Heart left ventricle (tissue), 16 donors: ENCODE measurements at regions not wholly inside any gene's neighbourhood (a gene's known extent, or its start where the extent isn't known, plus 50 kb on each side); places are given as distances from the start of the nearest gene placed in this dataset.

Source experiments
- ATAC-seq, 4 donors: fragments of 200-7000 bp; cut with Tn5 transposase; one replicate each; pipeline ENCODE4 v1.9.1; 2020 to 2022; ENCODE audit warnings: moderate library complexity in 4 of 4, mild to moderate bottlenecking in 3 of 4, moderate number of reproducible peaks in 1 of 4
- DNase-seq, 5 donors: peaks; one replicate each; pipeline ENCODE4 v3.0.0-alpha.2; 2020
- H3K27ac ChIP-seq, 12 donors: fragments of 200-600 bp; sonication (generic) in 4 of 12; one replicate each; pipeline versions ENCODE4 v1.5.0 to v1.8.0; 2016 to 2022; ENCODE audit warnings: mild to moderate bottlenecking in 2 of 12
- H3K27me3 ChIP-seq, 9 donors: fragments of 200-600 bp; sonication (generic) in 2 of 9; one replicate each; pipeline versions ENCODE4 v1.5.1 to v1.8.0; 2016 to 2022; ENCODE audit warnings: mild to moderate bottlenecking in 3 of 9
- H3K36me3 ChIP-seq, 9 donors: fragments of 200-600 bp; sonication (generic) in 2 of 9; one replicate each; pipeline versions ENCODE4 v1.5.0 to v1.8.0; 2018 to 2022; ENCODE audit warnings: mild to moderate bottlenecking in 2 of 9
- H3K4me1 ChIP-seq, 12 donors: fragments of 200-600 bp; sonication (generic) in 4 of 12; one replicate each; pipeline versions ENCODE4 v1.5.0 to v1.8.0; 2016 to 2022; ENCODE audit warnings: mild to moderate bottlenecking in 3 of 12
- H3K4me3 ChIP-seq, 12 donors: fragments of 200-600 bp; sonication (generic) in 4 of 12; one replicate each; pipeline versions ENCODE4 v1.5.0 to v1.8.0; 2017 to 2022; ENCODE audit warnings: mild to moderate bottlenecking in 9 of 12, moderate library complexity in 4 of 12
- H3K9me3 ChIP-seq, 12 donors: fragments of 200-600 bp; sonication (generic) in 4 of 12; one replicate each; pipeline versions ENCODE4 v1.5.0 to v1.8.0; 2016 to 2022; ENCODE audit warnings: mild to moderate bottlenecking in 1 of 12
- CTCF ChIP-seq, 12 donors: fragments of 200-600 bp; sonication (generic) in 4 of 12; IDR thresholded peaks; one replicate each; pipeline versions ENCODE4 v1.5.0 to v1.8.0; 2018 to 2022; ENCODE audit warnings: antibody characterized with exemption in 12 of 12, mild to moderate bottlenecking in 5 of 12
- POLR2A ChIP-seq, 2 donors: fragments of 450-650 bp; IDR thresholded peaks; one replicate each; pipeline ENCODE4 v1.6.1; 2017; ENCODE audit warnings: antibody characterized with exemption in 2 of 2, mild to moderate bottlenecking in 2 of 2, moderate library complexity in 2 of 2
- WGBS, 4 donors: extraction: QIAGEN DNeasy Blood & Tissue Kit in 2 of 4; methylation state at CpG; one replicate each; pipeline versions ENCODE4 v1.1.5 to v1.1.7; 2013 to 2018; 5-methylcytosine and 5-hydroxymethylcytosine counted together
- intact Hi-C, 10 donors: fragments of 100-400 bp; cut with DNase I; formaldehyde crosslinking; loops; one replicate each; pipeline versions ENCODE4 v1.11.1 to v1.14.2; 2022
- donor health status: ischemic (EF 13 %, LVEDD 7.1; RV severe dilation, severe dysfunction).
- donor health status: healthy with polysubstance abuse.
- donor health status: DM: no; HTN: yes; CAD: no.
- donor health status: DM: no; HTN: no; CAD: no.
- donor health status: ischemic (EF 25% LVEDD 6.9; RV normal size, moderate dysfunction).
- donor health status: ischemic (EF 25% LVEDD 5.7; RV mildly dilated, moderate dysfunction).
- donor health status: healthy.
- donor health status: DM: yes; HTN: yes; CAD: no.
- donor health status: ischemic (EF 35%, LVEDD 5.7; RV mildly dilated, moderate dysfunction).
- donor health status: nonischemic (EF 11% LVEDD 7.7; RV severe dilation, severe dysfunction).
- donor health status: DM: yes; HTN: yes; CAD: no.
- donor health status: PGD.
- donor health status: ischemic (EF 29% LVEDD 5.4; RV normal size, mild dysfunction).
- donor health status: nonischemic (EF 23%, LVEDD 6.1; RV moderate dilation, normal function).

- Histone ChIP-seq H3K27me3 (no peaks in the 10 kb centered on the region), H3K4me3 (no peak overlapping the region), H3K9me3 (no peaks in the 10 kb centered on the region), H3K4me1 (no peaks in the 10 kb centered on the region), H3K36me3 (no peaks in the 10 kb centered on the region), H3K27ac (no peak overlapping the region)
- TF ChIP-seq CTCF (IDR thresholded peaks at IDR 0.05) (no peak), POLR2A (IDR thresholded peaks at IDR 0.05) (no peak)
- DNase-seq (no peak), ATAC-seq (no peak)
- intact Hi-C loops: no loop called here
- WGBS, 4 donors: 64 to 72% (median 69%) methylated on average over 7 of the region's 7 CpGs
Observed at GRCh38 chr6:10303608-10304506, 111.0 kb downstream of the TFAP2A start.

- intact Hi-C loops: no loop called here
- no peaks in the 10 kb centered on the region for H3K9me3 ChIP-seq
- no peak overlapping the region for H3K4me3 ChIP-seq
- no peaks in the 10 kb centered on the region for H3K4me1 ChIP-seq
- DNase-seq (no peak), ATAC-seq (no peak)
- TF ChIP-seq POLR2A (IDR thresholded peaks at IDR 0.05): no peak
- no peak for TF ChIP-seq CTCF (IDR thresholded peaks at IDR 0.05)
- no peaks in the 10 kb centered on the region for H3K27me3 ChIP-seq
- H3K27ac ChIP-seq: no peak overlapping the region
- 67 to 81% (median 71%) methylated on average over 6 of the region's 6 CpGs for WGBS, 4 donors
- no peaks in the 10 kb centered on the region for H3K36me3 ChIP-seq
Observed at GRCh38 chr6:10302566-10303235, 112.2 kb downstream of the TFAP2A start.

- H3K27me3 ChIP-seq: no peaks in the 10 kb centered on the region
- 71 to 90% (median 86%) methylated on average over 2 of the region's 2 CpGs for WGBS, 4 donors
- no peak overlapping the region for H3K27ac ChIP-seq
- no peak overlapping the region for H3K4me3 ChIP-seq
- H3K36me3 ChIP-seq: no peaks in the 10 kb centered on the region
- TF ChIP-seq POLR2A (IDR thresholded peaks at IDR 0.05): no peak
- no peak for TF ChIP-seq CTCF (IDR thresholded peaks at IDR 0.05)
- H3K4me1 ChIP-seq: no peaks in the 10 kb centered on the region
- DNase-seq: no peak
- H3K9me3 ChIP-seq: no peaks in the 10 kb centered on the region
- no peak for ATAC-seq
- intact Hi-C loops: no loop called here
Observed at GRCh38 chr6:10300071-10300470, 114.8 kb downstream of the TFAP2A start.

- Histone ChIP-seq H3K27ac (no peak overlapping the region), H3K27me3 (no peaks in the 10 kb centered on the region), H3K4me1 (no peaks in the 10 kb centered on the region), H3K9me3 (no peaks in the 10 kb centered on the region), H3K4me3 (no peak overlapping the region), H3K36me3 (no peaks in the 10 kb centered on the region)
- intact Hi-C loops: no loop called here
- TF ChIP-seq POLR2A (IDR thresholded peaks at IDR 0.05): no peak
- TF ChIP-seq CTCF (IDR thresholded peaks at IDR 0.05): no peak
- DNase-seq: no peak
- WGBS, 4 donors: 34 to 47% (median 39%) methylated on average over 4 of the region's 4 CpGs
- ATAC-seq: no peak
Observed at GRCh38 chr6:10297832-10298231, 117.0 kb downstream of the TFAP2A start.
